Lung microvascular endothelial cell (primary cell): ENCODE measurements at regions not wholly inside any gene's neighbourhood (a gene's known extent, or its start where the extent isn't known, plus 50 kb on each side); places are given as distances from the start of the nearest gene placed in this dataset.
"Not testable (repeated sequence)": the region's sequence is repeated elsewhere in the genome, so short reads cannot be mapped to it uniquely, and the experiment has no call there.

Source experiments
- DNase-seq, 2 donors: peaks; one replicate each; pipeline versions ENCODE4 v3.0.0 to v3.0.0-alpha.2; 2010; ENCODE audit warnings: low read depth in 2 of 2

DNA sequence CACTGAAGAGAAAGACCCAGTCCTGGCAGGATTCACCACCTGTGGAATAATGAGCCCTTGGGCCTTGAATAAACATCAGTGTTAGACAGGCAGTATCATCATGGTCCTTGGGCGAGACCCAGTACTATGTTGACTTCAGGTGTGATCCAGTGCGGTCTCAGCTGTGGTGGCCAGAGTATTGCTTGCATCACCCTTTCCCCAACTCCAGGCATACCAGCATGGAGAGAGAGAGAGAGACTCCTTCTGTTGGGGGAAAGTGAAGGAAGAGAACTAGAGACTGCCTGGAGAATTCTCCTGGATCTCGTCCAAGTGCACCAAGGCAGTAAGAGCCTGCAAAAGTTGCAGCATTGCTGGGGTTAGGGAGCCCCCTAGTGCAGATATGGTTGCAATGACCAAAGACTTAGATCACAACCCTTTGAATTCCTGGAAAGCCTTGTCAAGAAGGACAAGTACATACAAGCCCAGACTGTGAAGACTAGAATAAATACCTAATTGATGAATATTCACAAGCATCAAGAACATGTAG is 61.1 kb upstream of the VAMP7 start:
- peak; percentile 59 to 80 for DNase-seq

DNA sequence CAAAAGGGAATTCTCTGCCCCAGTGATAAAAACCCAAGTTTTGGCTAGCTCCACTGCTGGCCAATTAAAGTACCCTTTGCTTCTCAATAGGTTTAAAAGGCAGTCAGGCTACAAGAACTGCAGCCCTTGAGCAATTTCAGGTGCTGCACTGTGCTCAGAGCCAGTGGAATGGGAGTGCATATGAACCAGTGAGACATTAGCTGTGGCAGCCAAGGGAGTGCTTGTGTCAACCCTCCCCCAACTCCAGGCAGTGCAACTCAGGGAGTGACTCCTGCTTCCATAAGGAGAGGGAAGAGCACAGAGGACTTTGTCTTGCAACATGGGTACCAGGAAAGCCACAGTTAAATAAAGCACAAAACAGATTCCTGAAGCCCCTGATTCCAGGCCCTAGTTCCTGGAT is 61.6 kb upstream of the VAMP7 start:
- no peak for DNase-seq

DNA sequence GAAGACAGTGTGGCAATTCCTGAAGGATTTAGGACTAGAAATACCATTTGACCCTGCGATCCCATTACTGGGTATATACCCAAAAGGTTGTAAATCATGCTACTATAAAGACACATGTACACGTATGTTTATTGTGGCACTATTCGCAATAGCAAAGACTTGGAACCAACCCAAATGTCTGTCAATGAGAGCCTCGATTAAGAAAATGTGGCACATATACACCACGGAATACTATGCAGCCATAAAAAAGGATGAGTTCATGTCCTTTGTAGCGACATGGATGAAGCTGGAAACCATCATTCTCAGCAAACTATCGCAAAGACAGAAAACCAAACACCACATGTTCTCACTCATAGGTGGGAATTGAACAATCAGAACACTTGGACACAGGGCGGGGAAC is 66.8 kb upstream of the VAMP7 start:
- DNase-seq = not testable (repeated sequence)

DNA sequence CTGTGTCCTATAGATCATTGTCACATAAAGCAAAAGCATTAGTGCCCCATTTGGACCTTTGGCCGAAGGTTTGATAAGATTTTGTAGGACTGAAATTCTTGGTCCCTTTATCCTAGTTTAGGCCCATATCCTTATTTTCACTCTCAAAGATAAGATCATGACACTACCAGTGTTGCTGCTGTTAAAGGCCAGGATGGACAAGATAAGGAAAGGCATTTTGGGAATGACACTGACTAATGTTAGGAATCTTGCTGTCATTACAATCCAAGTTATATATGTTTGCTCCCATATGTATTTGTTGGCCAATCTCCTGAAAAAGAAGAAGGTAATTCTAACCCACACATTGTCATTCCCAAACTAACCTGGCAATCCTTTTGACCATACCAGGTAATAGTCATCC is 101.3 kb upstream of the VAMP7 start:
- no peak for DNase-seq

DNA sequence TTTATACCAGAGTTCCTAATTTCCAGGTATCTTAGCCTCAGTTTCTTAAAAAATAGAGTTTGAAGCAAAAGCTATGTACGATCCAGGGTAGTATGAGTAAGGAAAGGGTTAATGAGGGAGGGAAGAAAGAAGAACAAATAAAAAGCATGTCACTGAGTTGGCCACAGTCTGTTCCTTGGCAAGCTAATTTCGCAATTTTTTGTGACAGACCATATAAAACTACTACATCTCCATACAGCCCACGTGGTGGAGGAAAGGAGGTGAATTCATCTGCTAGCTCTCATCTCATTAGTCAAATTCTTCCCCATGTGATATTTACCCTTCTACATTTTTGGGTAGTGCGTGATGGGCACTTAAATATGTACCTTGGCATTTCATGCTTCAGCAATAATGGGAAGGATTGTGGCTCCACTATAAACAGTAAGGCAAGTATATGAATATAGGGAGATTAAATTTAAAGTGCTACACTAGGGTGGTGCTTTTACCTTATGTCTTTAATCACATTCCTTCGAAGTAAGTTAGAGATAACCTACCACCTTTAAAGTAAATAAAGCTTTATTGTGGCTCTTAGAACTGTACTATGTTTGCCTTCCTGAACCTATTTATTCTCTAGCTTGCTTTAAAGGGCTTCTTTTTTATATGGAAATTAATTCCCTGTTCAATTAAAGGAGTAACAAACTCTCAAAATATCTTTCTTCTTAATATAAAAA is 102.1 kb upstream of the VAMP7 start:
- no peak for DNase-seq

DNA sequence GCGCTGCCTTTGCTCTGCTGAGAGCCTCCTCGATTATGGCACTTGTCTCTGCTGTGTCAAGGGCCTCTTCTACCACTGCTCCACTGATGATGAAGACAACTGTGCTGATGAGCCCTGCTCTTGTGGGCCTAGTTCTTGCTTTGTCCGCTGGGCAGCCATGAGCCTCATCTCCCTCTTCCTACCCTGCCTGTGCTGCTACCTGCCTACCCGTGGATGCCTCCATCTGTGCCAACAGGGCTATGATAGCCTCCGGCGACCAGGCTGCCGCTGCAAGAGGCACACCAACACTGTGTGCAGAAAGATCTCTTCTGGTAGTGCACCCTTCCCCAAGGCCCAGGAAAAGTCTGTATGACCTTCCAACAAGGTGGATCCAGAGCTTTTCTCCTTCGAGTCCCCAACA is 106.8 kb upstream of the VAMP7 start:
- DNase-seq = no peak

DNA sequence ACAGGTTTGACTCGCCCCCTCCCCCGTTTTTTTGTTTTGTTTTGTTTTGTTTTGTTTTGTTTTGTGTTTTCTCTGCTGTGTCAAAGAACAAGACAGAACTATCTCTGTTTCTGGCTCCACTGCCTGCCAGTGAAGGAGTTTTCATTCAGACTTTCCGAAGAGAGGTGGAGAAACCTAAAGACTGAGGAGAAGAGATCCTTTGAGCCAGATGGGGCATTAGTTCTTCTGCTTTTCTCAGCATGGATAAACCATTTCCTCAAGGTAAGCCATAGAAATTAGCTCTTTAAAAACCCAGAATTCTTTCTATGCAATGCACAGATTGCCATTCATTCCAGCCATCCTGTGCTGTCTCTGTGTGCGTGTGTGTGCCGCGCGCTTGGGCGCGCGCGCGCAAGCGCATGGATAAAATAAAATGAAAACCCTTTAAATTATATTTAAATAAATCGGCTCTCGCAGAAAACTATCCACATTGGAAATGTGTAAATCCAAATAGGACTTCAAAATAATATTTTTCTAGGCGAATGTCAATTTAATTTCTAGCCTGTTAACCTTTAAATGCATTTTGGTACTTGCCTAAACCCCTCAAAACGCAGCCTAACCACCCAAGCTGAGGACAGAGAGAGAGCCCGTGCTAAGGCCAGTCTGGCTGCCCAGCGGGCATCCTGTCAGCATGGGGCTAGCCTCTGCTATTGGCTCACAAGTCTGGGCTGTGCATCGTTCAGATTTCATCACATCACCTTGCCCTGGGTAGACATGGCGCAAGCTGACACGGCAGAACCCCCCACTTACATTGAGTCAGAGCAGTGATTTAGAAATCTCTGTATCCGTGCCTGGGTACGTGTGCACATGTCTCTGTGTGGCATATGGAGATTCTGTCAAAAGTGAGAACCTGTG is 113.0 kb upstream of the VAMP7 start:
- no peak for DNase-seq

DNA sequence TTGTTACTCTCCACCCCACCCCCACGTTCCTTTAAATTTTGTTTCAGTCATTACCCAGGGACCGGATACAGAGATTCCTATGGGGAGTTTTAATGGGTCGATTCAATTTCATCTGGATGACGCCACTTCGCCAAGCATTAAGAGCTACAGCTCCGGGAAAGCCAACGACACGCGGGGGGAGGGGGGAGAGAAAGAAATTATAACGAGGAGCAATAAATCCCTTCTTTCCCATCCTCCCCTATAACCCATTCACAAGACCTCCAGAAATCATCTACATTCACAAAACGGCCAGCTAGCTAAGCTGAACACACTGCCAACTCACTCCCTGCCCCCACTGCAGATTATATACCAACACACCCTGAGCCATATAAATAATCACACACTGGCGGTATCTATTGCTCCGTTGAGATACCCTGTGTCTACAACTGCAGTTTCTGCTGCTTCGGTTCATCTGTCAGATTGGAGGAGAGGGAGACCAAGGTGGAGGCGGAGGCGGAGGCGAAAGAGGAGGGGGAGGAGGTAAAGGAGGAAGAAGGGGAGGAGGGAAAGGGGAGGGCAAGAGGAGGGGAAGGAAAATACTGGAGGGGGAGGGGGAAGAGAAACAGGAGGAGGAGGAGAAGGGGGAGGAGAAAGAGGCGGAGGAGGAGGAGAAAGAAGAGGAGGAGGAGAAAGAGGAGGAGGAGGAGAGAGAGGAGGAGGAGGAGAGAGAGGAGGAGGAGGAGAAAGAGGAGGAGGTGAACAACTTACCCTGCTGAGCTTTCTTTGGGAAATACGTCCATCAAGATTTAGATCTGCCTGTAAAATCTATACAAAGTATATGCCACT is 113.9 kb upstream of the VAMP7 start:
- no peak for DNase-seq

DNA sequence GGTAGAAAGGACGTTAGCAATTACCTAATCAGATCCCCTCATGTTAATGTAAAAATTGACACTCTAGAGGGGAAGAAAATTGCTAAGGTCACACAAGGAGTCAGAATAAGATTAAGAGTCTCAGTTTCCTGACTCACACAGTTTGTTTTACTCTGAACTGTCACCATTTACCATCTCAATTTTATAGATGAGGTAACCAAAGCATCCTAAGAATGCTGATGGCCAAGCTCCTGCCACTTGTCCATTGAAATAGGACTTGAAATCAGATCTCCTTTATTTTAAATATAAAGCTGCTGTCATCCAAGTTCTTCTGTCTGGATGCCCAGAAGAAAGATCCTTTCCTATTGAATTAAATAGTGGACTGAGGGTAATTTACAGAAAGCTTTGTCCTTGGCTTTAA is 114.8 kb upstream of the VAMP7 start:
- no peak for DNase-seq

DNA sequence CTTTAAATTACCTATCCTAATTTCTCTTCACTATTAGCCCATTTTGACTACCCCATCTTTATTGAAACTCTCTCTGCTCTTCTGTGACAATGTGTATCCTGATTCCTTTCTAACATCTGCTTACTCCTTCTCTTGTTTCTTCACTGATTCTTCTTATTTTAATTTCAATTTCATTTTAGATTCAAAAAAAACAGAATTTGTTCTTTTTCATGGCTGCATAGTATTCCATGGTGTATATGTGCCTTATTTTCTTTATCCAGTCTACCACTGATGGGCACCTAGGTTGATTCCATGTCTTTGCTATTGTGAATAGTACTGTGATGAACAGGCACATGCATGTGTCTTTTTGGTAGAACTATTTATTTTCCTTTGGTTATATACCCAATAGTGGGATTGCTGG is 120.0 kb upstream of the VAMP7 start:
- no peak for DNase-seq

DNA sequence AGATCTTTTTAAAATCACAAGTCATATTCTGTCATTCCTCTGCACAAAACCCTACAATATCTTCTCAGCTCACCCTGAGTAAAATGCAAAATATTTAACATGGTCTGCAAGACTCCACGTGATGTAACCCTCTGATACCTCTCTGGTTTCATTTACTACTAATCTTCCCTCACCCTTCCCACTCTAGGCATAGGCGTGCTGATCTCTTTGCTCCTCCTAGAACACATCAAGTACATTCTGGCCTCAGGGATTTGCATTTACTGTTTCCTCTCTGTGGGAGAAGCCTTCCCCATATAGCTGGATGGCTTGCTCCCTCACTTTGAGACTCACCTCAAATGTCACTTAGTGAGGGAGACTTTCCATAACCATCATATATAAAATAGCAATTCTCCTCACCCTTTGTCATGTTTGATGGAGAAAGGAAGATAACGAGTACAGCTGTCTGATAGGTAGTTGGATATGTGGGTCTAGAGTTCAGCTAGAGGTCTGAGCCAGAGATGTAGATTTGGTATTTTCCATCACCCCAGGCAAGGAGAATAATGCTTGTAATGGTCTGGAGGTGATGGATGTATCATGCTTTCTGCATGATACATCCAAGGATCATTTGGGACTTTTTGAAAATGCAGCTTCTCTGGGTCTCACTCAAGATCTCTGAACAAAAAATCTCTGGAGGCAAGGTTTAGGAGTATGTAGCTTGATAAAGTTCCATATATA is 123.9 kb upstream of the VAMP7 start:
- DNase-seq = no peak

DNA sequence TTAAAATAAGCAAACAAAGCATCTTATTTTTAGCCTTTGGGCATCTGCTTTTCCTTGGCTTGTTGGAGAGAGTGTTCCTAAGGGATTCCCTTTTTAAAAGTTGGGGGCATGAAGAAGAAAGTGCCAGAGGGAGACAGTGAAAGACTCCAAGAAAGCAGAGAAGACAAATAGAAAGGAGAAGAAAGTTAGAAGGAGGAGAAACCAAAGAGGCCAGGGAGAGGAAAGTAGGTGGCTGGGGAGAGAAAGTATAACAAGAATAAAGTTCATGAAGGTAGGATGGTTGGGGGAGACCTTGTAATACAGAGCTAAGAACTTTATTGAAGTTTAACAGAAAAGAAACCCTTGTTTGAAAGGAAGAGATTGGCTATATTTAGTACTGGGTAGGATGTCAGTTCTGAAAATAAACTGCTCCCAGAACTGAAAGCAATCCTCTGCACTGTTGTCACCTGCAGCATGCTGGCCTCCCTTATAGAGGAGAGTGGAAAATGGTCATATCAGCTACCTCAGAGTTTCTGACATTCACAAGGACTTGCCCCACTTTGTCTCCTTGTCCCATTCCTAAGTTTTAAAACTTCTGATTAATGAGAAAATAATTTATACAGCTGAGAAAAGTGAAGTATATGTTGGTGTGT is 125.3 kb upstream of the VAMP7 start:
- no peak for DNase-seq

DNA sequence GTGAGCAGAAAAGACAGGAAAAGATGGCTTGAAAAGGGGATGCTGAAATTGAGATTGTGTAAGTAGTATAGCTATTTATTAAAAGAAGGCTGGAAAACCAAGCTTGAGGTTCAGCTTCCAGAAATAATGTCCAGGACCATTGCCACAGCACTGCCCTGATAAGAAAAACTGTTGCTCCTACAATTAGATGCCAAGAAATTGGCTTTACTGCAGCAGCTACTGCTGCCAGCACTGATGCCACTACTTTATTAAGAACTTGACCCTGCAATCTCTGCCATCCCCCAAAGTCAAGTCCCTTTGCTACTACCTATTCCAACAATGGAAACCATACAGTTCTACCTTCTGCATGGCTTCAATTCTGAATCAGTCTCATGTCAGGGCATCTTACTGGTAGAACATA is 130.0 kb upstream of the VAMP7 start:
- DNase-seq = no peak

DNA sequence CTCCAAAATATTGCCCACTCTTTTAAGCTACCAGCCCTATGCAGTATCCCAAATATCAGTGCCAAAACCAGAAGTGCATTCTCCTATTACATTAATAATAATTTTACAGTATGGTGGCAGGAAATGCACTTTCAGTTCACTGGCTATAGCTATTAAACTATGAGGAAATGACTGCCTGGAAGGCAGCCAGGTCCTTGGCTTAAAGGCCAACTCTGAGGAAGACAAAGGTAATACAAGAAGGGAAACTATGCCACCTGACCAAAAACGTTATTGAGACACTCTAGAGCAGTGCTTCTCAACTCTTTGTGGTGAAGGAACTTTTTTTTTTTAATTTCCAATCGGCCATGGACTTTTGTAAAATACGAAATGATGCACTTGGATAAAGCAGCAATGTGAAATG is 133.6 kb upstream of the VAMP7 start:
- peak; percentile 2 to 49 for DNase-seq

DNA sequence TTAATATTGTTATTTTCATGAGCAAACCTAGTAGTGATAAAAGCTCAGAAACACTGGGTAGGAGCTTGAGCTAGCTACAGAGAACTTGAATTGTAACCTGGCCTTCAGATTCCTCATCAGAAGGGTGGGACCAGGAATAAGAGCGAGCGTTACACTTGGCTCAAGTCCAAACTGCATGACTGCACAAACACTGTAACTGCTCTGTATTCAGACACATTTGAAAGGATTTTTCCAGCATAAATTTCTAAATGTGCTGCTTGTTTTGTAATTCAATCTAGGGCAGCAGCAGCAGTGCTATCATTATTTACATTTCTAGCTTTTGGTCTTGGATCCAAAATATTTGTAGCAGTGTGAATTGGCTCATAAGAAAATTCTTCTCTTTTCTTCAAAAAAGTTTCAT is 133.0 kb upstream of the TMLHE start:
- peak; percentile 29 to 51 for DNase-seq

DNA sequence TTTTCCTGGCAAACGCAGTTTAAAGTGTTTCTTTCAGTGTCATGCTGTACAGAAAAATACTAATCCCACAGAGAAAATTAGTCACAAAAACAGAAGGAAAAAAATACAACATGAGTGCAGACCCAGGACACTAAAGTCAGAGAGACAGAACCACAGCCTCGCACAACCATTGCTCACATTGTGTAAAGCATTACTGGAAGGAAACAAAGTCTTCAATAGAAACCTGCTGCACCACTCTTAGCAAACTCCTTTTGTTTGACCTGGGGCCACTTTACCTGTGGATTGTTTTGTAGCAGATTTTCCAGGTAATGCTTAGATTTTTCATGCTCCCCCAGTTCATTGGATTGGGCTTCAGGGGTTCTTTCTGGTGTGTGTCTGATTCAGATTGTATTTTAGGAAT is 131.8 kb upstream of the TMLHE start:
- no peak for DNase-seq

DNA sequence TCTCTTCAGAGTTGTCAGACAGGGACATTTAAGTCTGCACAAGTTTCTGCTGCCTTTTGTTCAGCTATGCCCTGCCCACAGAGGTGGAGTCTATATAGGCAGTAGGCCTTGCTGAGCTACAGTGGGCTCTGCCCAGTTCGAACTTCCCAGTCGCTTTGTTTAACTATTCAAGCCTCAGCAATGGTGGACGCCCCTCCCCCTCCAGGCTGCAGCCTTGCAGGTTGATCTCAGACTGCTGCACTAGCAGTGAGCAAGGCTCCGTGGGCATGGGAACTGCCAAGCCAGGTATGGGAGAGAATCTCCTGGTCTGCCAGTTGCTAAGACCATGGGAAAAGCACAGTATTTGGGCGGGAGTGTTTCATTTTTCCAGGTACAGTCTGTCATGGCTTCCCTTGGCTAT is 115.6 kb upstream of the TMLHE start:
- DNase-seq = not testable (repeated sequence)

DNA sequence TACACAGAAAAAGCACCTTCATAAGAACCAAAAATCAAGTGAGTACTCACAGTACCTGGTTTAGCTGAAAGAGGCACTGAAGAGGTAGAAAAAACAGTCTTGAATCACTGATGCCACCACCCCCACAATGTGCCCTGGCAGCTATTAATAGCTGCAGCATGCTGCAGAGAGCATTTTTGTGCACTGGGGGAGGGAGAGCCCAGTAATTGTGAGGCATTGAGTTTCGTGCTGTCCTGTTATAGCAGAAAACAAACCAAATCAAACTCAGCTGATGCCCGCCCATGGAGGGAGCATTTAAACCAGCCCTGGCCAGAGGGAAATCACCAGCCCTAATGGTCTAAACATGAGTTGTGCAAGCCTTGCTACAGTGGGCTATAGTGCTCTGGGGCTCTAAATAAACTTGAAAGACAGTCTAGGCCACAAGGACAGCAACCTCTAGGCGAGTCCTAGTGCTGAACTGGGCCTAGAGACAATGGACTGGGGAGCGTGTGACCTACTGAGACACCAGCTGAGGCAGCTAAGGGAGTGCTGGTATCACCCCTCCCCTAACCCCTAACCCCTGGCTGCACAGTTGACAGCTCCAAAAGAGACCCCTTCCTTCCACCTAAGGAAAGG is 106.3 kb upstream of the TMLHE start:
- DNase-seq = no peak

DNA sequence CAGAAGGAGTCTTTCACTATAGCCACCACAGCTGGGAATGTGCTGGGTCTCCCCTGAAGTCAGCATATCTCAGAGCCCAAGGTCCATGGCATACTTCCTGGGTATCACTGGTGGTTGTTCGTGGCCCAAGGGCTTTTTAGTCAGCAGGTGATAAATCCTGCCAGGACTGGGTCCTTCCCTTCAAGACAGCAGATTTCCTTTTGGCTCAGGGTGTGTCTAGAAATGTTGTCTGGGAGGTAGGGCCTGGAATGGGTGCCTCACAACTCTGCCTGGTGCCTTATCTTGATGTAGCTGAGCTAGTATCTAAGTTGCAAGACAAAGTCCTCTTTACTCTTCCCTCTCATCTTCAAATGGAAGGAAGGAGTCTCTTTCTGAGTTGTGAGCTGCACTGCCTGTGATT is 102.4 kb upstream of the TMLHE start:
- no peak for DNase-seq

DNA sequence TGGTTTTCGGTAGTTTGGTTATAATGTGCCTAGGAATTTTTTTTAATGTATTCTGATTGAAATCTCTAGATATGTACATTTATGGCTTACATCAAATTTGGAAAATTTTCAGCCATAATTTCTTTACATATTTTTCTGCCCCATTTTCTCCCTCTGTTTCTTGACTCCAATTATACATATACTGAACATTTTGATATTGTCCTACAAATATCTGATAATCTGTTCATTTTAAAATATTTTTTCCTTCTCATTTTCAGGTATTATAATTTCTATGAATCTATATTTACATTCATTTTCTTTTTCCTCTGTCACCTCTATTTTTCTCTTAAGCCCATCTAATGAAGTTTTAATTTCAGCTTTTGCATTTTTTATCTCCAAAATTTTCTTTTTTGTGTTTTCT is 82.7 kb upstream of the TMLHE start:
- DNase-seq = no peak
